Stimulated activated naive B cell treated with anti-CD40 and anti-IgM and Interleukin-4, amounts not matched to agents 10 μg/mL and 1 μg/mL and 100 μg/mL, for 72 hours (primary cell): ENCODE measurements at regions not wholly inside any gene's neighbourhood (a gene's known extent, or its start where the extent isn't known, plus 50 kb on each side); places are given as distances from the start of the nearest gene placed in this dataset.

ENCODE experiments used
- ATAC-seq, 2 donors: fragments of 150-1000 bp; cut with Tn5 transposase; replicated peaks; 2 replicates each; pipeline ENCODE4 v1.10.0; 2021; ENCODE audit warnings: moderate library complexity in 1 of 2
- DNase-seq: peaks from one replicate; pipeline ENCODE4 v3.0.0; 2021
- H3K27ac Mint-ChIP-seq: one replicate; pipeline ENCODE4 v1.8.0; 2022; ENCODE audit warnings: mild to moderate bottlenecking, mixed read lengths
- H3K27me3 Mint-ChIP-seq, 2 donors: one replicate each; pipeline ENCODE4 v1.8.0; 2022; ENCODE audit warnings: mixed read lengths in 2 of 2
- H3K36me3 Mint-ChIP-seq, 2 donors: one replicate each; pipeline ENCODE4 v1.8.0; 2022; ENCODE audit warnings: mixed read lengths in 2 of 2, mild to moderate bottlenecking in 1 of 2
- H3K4me1 Mint-ChIP-seq, 2 donors: one replicate each; pipeline ENCODE4 v1.8.0; 2022; ENCODE audit warnings: mixed read lengths in 2 of 2, mild to moderate bottlenecking in 1 of 2
- H3K4me3 Mint-ChIP-seq, 2 donors: one replicate each; pipeline ENCODE4 v1.8.0; 2022; ENCODE audit warnings: mild to moderate bottlenecking in 2 of 2, mixed read lengths in 2 of 2, moderate library complexity in 1 of 2
- H3K9me3 Mint-ChIP-seq, 2 donors: one replicate each; pipeline ENCODE4 v1.8.0; 2022; ENCODE audit warnings: mixed read lengths in 2 of 2, mild to moderate bottlenecking in 1 of 2

DNA sequence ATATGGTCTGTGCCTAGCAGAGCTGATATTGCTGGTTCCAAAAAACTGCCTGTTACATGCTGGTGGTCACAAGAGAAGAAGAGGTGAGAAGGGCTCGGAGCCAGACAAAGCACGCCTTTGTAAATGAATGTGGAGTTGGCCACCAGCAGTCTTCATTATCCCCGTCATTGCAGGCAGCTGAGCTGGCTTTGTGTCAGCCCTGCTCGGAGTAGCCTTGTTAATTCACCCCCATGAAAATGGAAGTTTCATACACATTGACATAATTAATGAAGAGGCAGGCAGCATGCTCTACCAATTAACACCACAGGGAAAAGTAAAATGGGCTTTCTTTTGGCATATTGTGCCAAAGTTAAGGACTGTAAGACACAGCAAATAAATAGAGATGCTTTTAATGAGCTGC is 113.7 kb upstream of the RBFOX1 start:
- Mint-ChIP-seq H3K9me3 (peaks cover 3 to 4% of the 10 kb centered on the region in 2 donors), H3K36me3 (no peaks in the 10 kb centered on the region), H3K4me3 (no peak overlapping the region), H3K27ac (no peak overlapping the region), H3K27me3 (no peaks in the 10 kb centered on the region), H3K4me1 (no peaks in the 10 kb centered on the region)
- DNase-seq (no peak), ATAC-seq (no peak)

DNA sequence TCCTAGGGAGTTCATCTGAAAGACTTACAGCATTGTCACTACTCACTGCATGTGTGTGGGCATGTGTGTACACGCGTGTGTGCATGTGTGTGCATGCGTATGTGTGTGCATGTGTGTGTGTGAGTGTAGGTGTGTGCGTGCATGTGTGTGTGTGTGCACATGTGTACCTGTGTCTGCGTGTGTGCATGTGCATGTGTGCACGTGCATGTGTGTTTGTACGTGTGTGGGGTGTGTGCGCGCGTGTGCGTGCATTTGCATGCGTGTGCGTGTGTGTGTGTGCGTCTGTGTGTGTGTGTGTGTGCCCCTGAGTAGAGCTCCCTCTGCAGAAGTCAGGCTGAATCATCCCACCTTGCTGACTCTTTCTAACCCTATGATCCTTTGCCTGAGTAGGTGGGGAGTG is 114.8 kb upstream of the RBFOX1 start:
- DNase-seq (no peak), ATAC-seq (no peak)
- Mint-ChIP-seq H3K9me3 (peaks cover 3 to 4% of the 10 kb centered on the region in 2 donors), H3K27ac (no peak overlapping the region), H3K36me3 (no peaks in the 10 kb centered on the region), H3K4me1 (no peaks in the 10 kb centered on the region), H3K27me3 (no peaks in the 10 kb centered on the region), H3K4me3 (no peak overlapping the region)

- no peaks in the 10 kb centered on the region for H3K27me3 Mint-ChIP-seq
- H3K4me3 Mint-ChIP-seq = no peak overlapping the region
- no peaks in the 10 kb centered on the region for H3K4me1 Mint-ChIP-seq
- peaks cover 3 to 4% of the 10 kb centered on the region in 2 donors for H3K9me3 Mint-ChIP-seq
- ATAC-seq = no peak
- H3K27ac Mint-ChIP-seq = no peak overlapping the region
- H3K36me3 Mint-ChIP-seq = no peaks in the 10 kb centered on the region
- DNase-seq = no peak
Observed at GRCh38 chr16:7216719-7217118, 115.9 kb upstream of the RBFOX1 start.

GRCh38 chr16:7211781-7212180 is 120.9 kb upstream of the RBFOX1 start:
- Mint-ChIP-seq H3K27me3 (no peaks in the 10 kb centered on the region), H3K4me3 (no peak overlapping the region), H3K4me1 (no peaks in the 10 kb centered on the region), H3K9me3 (peaks cover 0 to 2% of the 10 kb centered on the region in 2 donors), H3K36me3 (no peaks in the 10 kb centered on the region), H3K27ac (no peak overlapping the region)
- DNase-seq (no peak), ATAC-seq (no peak)

DNA sequence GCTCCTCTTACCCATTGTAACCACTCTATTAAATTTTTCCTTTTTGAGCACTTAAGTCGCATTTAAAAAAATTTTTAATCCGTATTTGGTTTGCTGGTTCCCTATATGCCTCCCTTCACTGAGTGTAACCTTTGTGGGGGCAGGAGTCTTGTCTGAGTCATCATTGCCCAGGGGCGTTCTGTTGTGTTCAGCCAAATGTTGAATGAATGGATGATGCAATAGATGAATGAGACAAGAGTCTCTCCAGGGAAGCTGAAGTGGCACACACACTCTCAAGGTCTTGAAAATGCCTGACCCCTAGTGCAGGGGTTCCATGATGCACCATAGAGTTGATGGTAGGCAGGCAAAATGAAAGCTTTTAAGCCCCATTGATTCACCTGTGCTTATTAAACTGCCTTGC is 123.0 kb upstream of the RBFOX1 start:
- Mint-ChIP-seq H3K4me1 (no peaks in the 10 kb centered on the region), H3K27ac (no peak overlapping the region), H3K9me3 (peaks cover 0 to 5% of the 10 kb centered on the region in 2 donors), H3K4me3 (no peak overlapping the region), H3K27me3 (no peaks in the 10 kb centered on the region), H3K36me3 (no peaks in the 10 kb centered on the region)
- ATAC-seq (no peak), DNase-seq (no peak)

DNA sequence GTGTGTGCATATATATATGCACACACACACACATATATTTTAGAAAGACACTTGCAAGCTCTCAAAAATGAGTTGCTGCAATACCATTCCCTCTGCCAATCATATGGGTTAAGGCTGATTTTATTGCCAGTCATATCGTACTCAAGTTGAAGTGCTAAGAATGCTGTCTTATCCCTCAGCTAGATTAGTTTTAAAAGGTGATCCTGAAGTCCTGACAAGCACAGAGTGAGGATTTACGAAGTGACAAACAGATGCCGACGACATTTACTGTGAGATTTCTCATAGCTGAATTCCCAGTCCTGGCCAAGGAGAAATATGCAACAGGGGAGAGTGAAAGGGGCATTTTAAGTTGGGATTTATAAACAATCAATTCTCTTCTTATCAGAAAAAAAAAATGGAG is 126.2 kb upstream of the RBFOX1 start:
- Mint-ChIP-seq H3K4me1 (no peaks in the 10 kb centered on the region), H3K27me3 (no peaks in the 10 kb centered on the region), H3K36me3 (no peaks in the 10 kb centered on the region), H3K27ac (no peak overlapping the region), H3K4me3 (no peak overlapping the region), H3K9me3 (peaks cover 0 to 5% of the 10 kb centered on the region in 2 donors)
- ATAC-seq (no peak), DNase-seq (no peak)

GRCh38 chr16:7200320-7200719 is 132.3 kb upstream of the RBFOX1 start:
- no peak overlapping the region for H3K27ac Mint-ChIP-seq
- no peak for ATAC-seq
- H3K4me3 Mint-ChIP-seq = no peak overlapping the region
- H3K9me3 Mint-ChIP-seq = peaks cover 2 to 9% of the 10 kb centered on the region in 2 donors
- H3K27me3 Mint-ChIP-seq = no peaks in the 10 kb centered on the region
- H3K36me3 Mint-ChIP-seq = no peaks in the 10 kb centered on the region
- no peaks in the 10 kb centered on the region for H3K4me1 Mint-ChIP-seq
- DNase-seq = no peak

DNA sequence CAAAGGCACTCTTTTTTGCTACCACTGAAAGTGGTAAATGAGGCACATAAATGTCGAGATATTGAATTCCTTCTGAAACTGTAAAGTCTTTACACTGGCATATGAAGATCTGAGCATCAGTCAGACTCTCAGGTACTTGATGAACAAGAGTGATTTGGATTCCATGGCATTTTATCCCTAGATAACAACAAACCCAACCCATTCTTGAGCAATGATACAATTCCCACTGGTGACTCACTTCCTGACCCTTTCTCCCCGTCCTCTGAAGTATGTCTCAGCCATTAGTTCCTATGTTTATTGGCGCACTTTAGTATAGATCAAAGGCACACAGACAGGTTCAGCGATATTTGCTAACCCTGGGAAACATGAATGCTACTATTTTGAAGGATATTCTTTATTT is 147.0 kb upstream of the RBFOX1 start:
- Mint-ChIP-seq H3K4me1 (no peaks in the 10 kb centered on the region), H3K36me3 (no peaks in the 10 kb centered on the region), H3K9me3 (peaks cover 9 to 16% of the 10 kb centered on the region in 2 donors), H3K4me3 (no peak overlapping the region), H3K27ac (no peak overlapping the region), H3K27me3 (no peaks in the 10 kb centered on the region)
- no peak for DNase-seq
- no peak for ATAC-seq

- no peak for ATAC-seq
- Mint-ChIP-seq H3K4me3 (no peak overlapping the region), H3K27me3 (no peaks in the 10 kb centered on the region), H3K9me3 (peaks cover 9 to 16% of the 10 kb centered on the region in 2 donors), H3K36me3 (no peaks in the 10 kb centered on the region), H3K27ac (no peak overlapping the region), H3K4me1 (no peaks in the 10 kb centered on the region)
- DNase-seq = no peak
Observed at GRCh38 chr16:7185165-7185564, 147.5 kb upstream of the RBFOX1 start.

DNA sequence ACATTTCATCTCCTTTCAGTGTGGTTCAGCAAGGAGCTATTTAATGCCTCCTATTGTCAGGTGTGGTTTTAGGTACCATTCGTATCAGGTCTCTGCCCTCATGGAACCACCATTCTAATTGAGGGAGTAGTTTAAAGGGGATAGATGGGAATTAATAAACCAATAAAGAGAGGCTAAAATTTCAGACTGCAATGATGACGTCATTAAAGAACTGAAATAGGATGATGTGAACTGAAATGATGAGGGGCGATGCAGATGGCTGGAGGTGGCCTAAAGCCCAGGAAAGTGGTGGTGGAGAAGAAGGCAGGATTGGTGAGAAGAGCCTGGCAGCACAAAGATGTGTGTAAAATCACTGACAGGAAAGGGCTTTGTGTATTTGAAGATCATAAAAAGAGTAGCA is 148.9 kb upstream of the RBFOX1 start:
- H3K27ac Mint-ChIP-seq = no peak overlapping the region
- no peak for ATAC-seq
- H3K4me1 Mint-ChIP-seq = no peaks in the 10 kb centered on the region
- H3K36me3 Mint-ChIP-seq = no peaks in the 10 kb centered on the region
- no peaks in the 10 kb centered on the region for H3K27me3 Mint-ChIP-seq
- no peak for DNase-seq
- H3K9me3 Mint-ChIP-seq = peaks cover 4 to 11% of the 10 kb centered on the region in 2 donors
- no peak overlapping the region for H3K4me3 Mint-ChIP-seq

DNA sequence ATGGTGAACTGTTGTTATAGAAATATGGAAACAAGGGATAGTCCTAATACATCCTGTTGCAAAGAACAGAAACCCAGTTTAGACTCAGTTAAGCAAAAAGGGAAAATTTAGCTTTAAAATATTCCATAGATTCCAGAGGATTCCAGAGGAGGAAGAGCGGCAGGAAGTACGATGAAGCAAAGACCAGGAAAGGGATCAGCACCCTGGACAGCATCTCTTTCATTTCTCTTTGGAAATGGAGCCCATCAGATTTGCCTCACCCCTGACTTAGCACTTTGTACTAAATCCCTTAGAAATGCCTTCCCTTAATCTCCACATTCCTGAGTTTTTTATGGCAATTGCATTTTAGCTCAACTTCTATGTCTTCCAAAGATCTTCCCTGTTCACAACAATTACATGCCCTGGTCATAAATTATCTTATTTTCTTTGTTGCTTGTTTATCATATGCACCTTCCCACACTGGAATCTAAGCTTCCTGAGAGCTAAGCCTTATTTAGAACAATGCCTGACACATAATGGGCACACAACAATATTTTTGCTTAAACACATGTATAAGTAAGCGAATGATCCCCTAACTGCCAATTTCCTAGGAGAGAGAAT is 150.0 kb upstream of the RBFOX1 start:
- Mint-ChIP-seq H3K36me3 (no peaks in the 10 kb centered on the region), H3K4me1 (no peaks in the 10 kb centered on the region), H3K9me3 (peaks cover 11 to 12% of the 10 kb centered on the region in 2 donors), H3K27ac (no peak overlapping the region), H3K4me3 (no peak overlapping the region), H3K27me3 (no peaks in the 10 kb centered on the region)
- DNase-seq (no peak), ATAC-seq (no peak)

- Mint-ChIP-seq H3K4me1 (no peaks in the 10 kb centered on the region), H3K36me3 (no peaks in the 10 kb centered on the region), H3K27ac (no peak overlapping the region), H3K9me3 (peaks cover 7 to 12% of the 10 kb centered on the region in 2 donors), H3K27me3 (no peaks in the 10 kb centered on the region), H3K4me3 (no peak overlapping the region)
- DNase-seq (no peak), ATAC-seq (no peak)
Observed at GRCh38 chr16:7177875-7178274, 154.8 kb upstream of the RBFOX1 start.

- no peaks in the 10 kb centered on the region for H3K27me3 Mint-ChIP-seq
- H3K27ac Mint-ChIP-seq = no peak overlapping the region
- no peak for ATAC-seq
- DNase-seq = no peak
- no peaks in the 10 kb centered on the region for H3K4me1 Mint-ChIP-seq
- no peaks in the 10 kb centered on the region for H3K36me3 Mint-ChIP-seq
- peaks cover 3% of the 10 kb centered on the region in 2 donors for H3K9me3 Mint-ChIP-seq
- no peak overlapping the region for H3K4me3 Mint-ChIP-seq
Observed at GRCh38 chr16:7171151-7171550, 161.5 kb upstream of the RBFOX1 start.

GRCh38 chr16:7167626-7168025 is 165.0 kb upstream of the RBFOX1 start:
- no peak overlapping the region for H3K4me3 Mint-ChIP-seq
- H3K4me1 Mint-ChIP-seq = no peaks in the 10 kb centered on the region
- DNase-seq (no peak), ATAC-seq (no peak)
- H3K36me3 Mint-ChIP-seq = no peaks in the 10 kb centered on the region
- H3K9me3 Mint-ChIP-seq = peaks cover 3% of the 10 kb centered on the region in 2 donors
- H3K27me3 Mint-ChIP-seq = no peaks in the 10 kb centered on the region
- no peak overlapping the region for H3K27ac Mint-ChIP-seq

DNA sequence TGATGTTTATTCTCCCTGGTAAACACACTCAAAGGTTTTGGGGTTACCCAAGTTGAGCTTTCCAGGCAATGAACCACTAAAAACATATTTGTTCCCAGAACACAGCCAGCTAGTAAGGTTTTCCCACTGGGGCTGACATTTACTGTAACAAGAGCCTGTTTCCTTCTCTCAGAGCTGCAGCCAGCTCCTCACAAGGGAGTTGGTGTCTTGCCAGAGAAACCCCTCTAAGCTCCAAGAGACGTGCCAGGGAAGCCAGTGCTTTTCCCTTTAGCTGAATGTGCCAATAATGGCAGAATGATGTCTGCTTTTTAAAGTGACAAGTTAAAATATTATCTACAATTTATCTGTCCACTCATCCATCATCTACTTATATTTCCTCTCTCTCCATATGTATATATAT is 170.8 kb upstream of the RBFOX1 start:
- no peak overlapping the region for H3K4me3 Mint-ChIP-seq
- DNase-seq (no peak), ATAC-seq (no peak)
- peaks cover 5 to 6% of the 10 kb centered on the region in 2 donors for H3K9me3 Mint-ChIP-seq
- H3K27ac Mint-ChIP-seq = no peak overlapping the region
- no peaks in the 10 kb centered on the region for H3K4me1 Mint-ChIP-seq
- H3K36me3 Mint-ChIP-seq = no peaks in the 10 kb centered on the region
- peaks cover 0 to 4% of the 10 kb centered on the region in 2 donors for H3K27me3 Mint-ChIP-seq

DNA sequence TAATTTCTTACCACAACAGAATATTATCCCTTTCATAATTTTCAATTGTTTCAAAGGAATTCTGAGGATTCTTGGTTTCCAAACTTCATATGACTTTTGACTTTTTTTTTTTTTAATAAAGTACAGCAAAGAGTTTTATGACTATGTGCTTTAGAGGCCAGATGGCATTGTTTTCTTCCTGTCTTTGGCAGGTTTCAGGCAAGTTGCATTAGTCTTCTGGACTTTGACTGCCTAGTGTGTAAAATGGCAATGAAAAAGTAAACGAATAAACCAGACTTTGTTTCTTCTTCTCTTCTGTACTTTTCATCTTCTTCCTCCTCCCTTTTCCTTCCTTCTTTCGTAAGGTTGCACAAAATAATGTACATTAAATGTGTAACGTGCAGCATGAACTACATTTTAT is 172.6 kb upstream of the RBFOX1 start:
- H3K27ac Mint-ChIP-seq = no peak overlapping the region
- H3K9me3 Mint-ChIP-seq = peaks cover 5 to 6% of the 10 kb centered on the region in 2 donors
- ATAC-seq (no peak), DNase-seq (no peak)
- peaks cover 0 to 4% of the 10 kb centered on the region in 2 donors for H3K27me3 Mint-ChIP-seq
- H3K4me3 Mint-ChIP-seq = no peak overlapping the region
- no peaks in the 10 kb centered on the region for H3K36me3 Mint-ChIP-seq
- no peaks in the 10 kb centered on the region for H3K4me1 Mint-ChIP-seq
